ENCODE measurements at regions not wholly inside any gene's neighbourhood (a gene's known extent, or its start where the extent isn't known, plus 50 kb on each side); places are given as distances from the start of the nearest gene placed in this dataset.

- in situ Hi-C loops (cut with MboI; ENCODE audit: low sequenced_read_pairs) = no loop called here
Measured at GRCh38 chr20:56797023-56797422, 167.9 kb downstream of the TFAP2C start.

- in situ Hi-C loops (cut with MboI; ENCODE audit: low sequenced_read_pairs) = no loop called here
Measured at GRCh38 chr20:56798634-56799033, 169.5 kb downstream of the TFAP2C start.

GRCh38 chr20:56799187-56799586 lies 170.1 kb downstream of the TFAP2C start:
- in situ Hi-C loops (cut with MboI; ENCODE audit: low sequenced_read_pairs) = no loop called here

DNA sequence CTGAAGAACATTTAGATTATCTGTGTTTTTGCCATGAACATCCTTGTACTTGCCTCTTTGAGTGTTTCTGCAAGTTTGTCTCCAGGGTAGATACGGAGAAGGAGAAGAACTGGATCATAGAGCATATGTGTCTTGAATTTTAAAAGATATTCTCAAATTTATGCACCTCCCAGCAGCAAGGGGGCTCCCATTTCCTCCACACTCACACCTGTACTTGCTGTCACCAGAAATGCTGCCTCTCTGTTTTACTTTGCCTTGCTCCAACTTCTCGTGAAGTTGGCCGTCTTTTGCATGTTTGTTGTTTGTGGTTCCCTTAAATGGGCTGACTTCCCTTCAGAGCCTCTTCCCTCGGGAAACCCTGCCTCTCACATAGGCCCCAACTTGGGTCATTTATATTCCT lies 171.0 kb downstream of the TFAP2C start:
- in situ Hi-C loops (cut with MboI; ENCODE audit: low sequenced_read_pairs) = no loop called here

- in situ Hi-C loops (cut with MboI; ENCODE audit: low sequenced_read_pairs) = no loop called here
Measured at GRCh38 chr20:56801971-56802755, 173.1 kb downstream of the TFAP2C start.

DNA sequence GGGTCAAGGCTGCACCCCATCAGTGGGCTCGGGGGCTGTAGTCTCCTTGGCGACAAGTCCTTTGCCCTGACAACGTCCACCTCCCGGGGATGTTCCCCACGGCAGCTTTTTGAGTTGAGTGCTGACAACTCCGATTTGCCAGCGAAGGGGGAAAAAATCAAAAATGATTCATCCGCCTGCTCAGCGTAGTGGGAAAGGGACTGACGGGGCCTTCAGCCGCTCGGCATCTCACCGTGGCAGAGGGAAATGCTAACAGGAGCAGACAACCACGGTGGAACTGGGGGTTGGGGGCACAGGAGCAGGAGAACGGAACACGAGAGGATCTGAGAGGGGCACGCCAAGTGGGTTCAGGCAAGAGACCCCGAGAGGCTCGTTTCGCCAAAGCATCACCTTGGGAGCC lies 173.7 kb downstream of the TFAP2C start:
- in situ Hi-C loops (cut with MboI; ENCODE audit: low sequenced_read_pairs) = no loop called here

DNA sequence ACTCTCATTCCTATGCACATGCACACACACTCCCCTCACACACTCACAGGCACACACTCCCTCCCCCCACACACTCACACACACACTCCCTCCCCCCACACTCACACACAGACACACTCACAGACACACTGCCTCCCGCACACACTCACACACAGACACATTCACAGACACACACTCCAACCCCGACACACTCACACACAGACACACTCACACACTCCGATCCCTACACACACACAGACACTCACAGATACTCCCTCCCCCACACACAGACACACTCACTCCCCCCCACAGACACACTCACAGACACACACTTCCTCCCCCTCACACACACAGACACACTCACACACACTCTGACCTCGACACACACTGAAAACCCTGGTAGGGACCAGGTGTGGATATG lies 176.2 kb downstream of the TFAP2C start:
- in situ Hi-C loops (cut with MboI; ENCODE audit: low sequenced_read_pairs) = no loop called here

DNA sequence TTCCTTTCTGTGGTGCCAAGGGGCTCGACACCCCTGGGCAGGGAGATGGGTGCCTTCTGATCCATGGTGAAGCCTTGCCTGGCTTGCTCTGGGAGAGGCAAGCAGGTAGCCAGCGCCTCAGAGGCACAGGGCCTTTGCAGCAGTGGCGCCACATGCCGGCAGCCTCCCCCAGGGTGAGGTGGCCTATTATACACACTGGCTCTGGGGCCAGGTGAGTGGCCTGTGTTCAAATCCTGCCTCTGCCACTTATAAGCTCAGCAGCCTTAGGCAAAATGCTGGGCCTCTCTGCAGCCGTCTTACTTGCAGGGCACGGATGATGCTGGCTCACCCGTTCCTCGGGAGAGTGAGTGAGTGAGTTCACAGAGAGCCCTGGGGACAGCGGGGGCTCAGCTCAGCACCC lies 176.9 kb downstream of the TFAP2C start:
- in situ Hi-C loops (cut with MboI; ENCODE audit: low sequenced_read_pairs) = no loop called here

DNA sequence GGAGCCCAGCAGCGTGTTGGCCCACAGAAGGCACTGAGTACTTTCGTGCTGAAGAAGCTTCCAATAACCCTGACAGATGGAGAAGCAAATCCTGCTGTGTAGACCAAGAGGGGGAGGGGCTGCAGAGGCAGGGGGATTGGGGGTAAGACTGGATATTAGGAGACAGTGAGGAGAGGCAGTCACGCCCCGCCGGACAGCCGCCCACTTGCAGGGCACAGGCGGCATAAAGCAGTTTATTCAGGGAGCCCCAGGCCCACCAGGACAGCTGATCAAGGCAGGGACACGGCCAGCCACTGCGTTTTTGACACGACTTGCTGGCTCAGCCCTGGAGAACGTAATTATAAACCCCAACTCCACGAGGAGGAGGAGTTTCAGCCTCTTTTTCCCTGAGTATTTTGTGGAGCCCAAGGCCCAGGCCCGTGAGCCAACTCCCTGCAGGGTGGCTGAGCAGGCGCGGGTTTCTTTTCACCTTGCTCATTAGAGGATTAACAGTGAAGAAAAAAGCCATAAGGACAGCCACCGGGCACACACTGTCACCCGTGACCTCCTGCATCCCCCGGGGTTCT lies 177.9 kb downstream of the TFAP2C start:
- in situ Hi-C loops (cut with MboI; ENCODE audit: low sequenced_read_pairs) = no loop called here

GRCh38 chr20:56808117-56808725 lies 179.1 kb downstream of the TFAP2C start:
- in situ Hi-C loops (cut with MboI; ENCODE audit: low sequenced_read_pairs) = no loop called here

DNA sequence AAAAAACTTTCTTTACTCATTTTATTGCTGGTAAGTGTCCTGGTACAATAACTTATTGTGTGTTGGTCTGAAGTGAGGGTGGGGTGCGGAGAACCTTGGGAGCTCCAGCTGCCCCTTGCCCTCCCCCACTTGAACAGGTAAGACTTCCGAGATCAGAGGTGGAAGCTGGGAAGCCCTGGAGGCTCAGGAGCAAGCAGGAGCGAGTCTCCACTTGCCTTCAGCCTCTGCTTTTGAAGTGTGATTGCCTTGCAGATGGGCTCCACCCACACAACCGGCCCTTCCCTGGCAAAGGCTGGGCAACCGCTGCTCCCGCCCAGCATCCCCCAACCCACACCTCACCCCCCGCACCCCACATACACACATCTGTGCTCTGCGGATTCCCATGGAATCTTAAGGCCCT lies 179.6 kb downstream of the TFAP2C start:
- in situ Hi-C loops (cut with MboI; ENCODE audit: low sequenced_read_pairs) = no loop called here

GRCh38 chr20:56809668-56810067 lies 180.6 kb downstream of the TFAP2C start:
- in situ Hi-C loops (cut with MboI; ENCODE audit: low sequenced_read_pairs) = no loop called here

DNA sequence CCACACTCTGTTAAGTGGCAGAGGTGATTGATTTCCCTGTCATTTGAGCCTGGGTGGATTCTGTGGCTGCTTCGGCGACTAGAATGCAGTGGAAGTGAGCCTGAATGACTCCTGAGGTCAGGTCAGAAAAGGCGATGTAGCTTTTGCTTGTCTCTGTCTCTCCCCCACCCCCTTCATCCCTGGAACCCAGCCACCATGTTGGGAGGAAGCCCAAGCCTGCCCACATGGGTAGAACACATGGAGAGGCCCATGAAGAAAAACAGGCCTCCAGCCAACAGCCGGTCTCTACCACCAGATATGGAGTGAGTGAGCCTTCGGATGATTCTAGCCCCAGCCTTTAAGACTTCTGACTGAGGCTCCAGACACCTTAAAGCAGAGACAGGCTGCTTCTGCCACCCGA lies 181.0 kb downstream of the TFAP2C start:
- in situ Hi-C loops (cut with MboI; ENCODE audit: low sequenced_read_pairs) = no loop called here

GRCh38 chr20:56815796-56816195 lies 186.7 kb downstream of the TFAP2C start:
- in situ Hi-C loops (cut with MboI; ENCODE audit: low sequenced_read_pairs) = no loop called here

- in situ Hi-C loops (cut with MboI; ENCODE audit: low sequenced_read_pairs) = no loop called here
Measured at GRCh38 chr20:56816349-56816748, 187.2 kb downstream of the TFAP2C start.

- in situ Hi-C loops (cut with MboI; ENCODE audit: low sequenced_read_pairs) = no loop called here
Measured at GRCh38 chr20:56817780-56818675, 188.9 kb downstream of the TFAP2C start.

- in situ Hi-C loops (cut with MboI; ENCODE audit: low sequenced_read_pairs) = no loop called here
Measured at GRCh38 chr20:56820984-56821383, 191.9 kb downstream of the TFAP2C start.

DNA sequence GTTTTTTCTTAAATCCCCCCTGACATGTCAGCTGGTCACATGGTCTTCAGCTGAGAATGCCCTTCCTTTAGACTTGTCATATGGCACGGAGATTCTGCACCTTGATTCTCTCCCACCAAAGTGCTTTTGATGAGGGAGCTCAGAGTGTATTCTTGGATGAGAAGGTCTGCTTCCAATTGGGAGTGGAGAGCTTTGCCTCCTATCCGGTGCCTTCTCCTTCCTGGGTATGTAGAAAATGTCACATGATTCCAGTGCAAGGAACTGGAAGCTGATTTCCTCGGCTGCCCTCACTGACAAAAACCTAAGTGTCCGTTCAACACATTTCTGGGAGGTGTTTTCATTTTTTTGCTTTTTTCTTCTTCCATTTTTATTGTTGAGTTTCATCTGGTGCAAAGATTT lies 197.2 kb downstream of the TFAP2C start:
- in situ Hi-C loops (cut with MboI; ENCODE audit: low sequenced_read_pairs) = no loop called here

GRCh38 chr20:56826705-56827665 lies 197.9 kb downstream of the TFAP2C start:
- in situ Hi-C loops (cut with MboI; ENCODE audit: low sequenced_read_pairs) = no loop called here

DNA sequence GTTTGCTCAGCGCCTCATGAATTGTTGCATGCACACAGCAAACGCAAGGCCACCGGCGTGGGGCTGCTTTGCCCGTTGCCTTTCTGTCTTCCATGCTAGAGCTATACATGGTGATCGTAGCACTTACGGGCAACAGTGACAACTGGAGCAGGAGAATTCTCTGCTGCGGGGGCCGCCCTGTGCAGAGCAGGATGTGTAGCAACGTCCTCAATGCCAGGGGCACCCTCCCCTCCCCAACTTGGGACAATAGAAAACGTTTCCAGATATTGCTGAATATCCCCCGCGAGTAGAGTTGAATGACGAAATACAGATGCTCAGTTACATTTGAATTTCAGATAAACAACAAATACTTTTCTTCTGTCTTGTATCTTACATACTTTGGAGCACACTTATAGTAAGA lies 198.7 kb downstream of the TFAP2C start:
- in situ Hi-C loops (cut with MboI; ENCODE audit: low sequenced_read_pairs) = no loop called here
